GM19351 (cell line): ENCODE measurements at regions not wholly inside any gene's neighbourhood (a gene's known extent, or its start where the extent isn't known, plus 50 kb on each side); places are given as distances from the start of the nearest gene placed in this dataset.
"Not testable (repeated sequence)": the region's sequence is repeated elsewhere in the genome, so short reads cannot be mapped to it uniquely, and the experiment has no call there.

Source experiments
- ATAC-seq: cut with Tn5 transposase; IDR thresholded peaks from one replicate; pipeline ENCODE4 v1.9.1; 2021; ENCODE audit warnings: mild to moderate bottlenecking, moderate library complexity; ENCODE audit not compliant: unreplicated experiment

DNA sequence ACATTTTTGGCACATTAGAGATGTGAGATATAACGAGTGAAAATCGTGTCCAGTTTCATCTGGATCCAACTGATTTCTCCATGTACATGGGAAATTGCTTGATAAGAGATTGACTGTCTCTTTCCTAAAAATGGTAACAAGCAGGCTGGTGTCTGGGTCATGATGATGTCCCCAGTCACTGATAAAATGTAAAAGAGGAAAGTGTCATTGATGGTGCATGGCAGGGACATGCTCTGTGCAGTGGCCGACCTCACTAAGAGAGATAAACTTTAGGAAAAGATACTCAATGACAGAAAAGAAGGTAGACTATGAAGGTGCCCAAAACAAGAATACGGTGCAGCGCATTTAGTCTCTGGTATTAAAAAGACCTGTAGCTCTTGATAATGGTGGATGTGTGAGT is 1517.5 kb downstream of the RPIA start:
- ATAC-seq, result no peak

DNA sequence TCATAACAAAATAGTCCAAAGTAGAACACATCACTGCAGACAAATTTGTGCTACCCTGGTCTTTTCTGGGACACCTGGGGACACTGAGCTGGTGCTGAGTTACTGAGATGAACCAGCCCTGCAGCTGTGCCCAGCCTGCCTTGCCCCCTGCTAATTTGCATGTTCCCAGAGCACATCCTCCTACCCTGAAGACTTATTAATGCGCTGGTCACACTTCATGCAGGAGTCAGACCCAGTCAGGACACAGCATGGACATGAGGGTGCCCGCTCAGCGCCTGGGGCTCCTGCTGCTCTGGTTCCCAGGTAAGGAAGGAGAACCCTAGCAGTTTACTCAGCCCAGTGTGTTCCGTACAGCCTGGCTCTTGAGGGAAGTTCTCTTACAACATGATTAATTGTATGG is 1518.3 kb downstream of the RPIA start:
- ATAC-seq, result no peak

DNA sequence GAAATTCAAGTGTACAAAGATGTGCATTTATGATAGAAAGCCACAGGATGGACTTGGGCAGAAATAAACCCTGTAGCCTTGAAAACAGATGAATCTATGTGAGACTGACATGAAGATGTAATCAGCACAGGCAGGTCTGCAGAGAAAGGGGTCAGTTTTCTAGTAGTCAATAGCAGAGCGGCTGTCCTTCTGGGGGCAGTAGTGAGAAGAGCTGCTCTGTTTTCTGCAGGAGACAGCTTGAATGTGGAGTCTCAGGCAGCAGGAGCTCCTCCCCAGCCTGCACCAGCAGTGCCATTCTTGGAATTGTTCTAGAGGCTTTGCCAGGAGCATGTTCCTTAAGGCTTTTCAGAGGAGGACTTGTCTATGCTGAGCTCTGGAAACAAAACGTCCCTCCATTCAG is 1524.4 kb downstream of the RPIA start:
- not testable (repeated sequence) for ATAC-seq

DNA sequence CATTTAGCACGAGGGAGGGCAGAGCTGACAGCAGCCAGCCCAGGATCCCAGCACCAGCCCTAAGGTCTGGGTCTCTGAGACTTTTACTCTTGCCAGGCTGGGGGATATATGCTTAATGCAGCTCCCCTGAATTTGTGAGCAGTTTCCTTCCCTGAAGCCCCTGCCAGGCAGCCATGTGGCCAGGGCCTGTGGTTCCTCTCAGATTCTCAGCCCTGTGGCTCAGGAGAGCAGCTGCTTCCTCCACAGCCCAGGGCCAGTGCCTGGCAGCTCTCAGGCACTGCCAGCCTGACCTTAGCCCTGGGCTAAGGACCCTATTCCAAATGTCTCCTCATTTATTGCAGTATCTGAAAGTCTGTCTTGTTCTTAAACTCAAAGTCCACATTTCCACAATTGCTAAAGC is 1525.3 kb downstream of the RPIA start:
- not testable (repeated sequence) for ATAC-seq

DNA sequence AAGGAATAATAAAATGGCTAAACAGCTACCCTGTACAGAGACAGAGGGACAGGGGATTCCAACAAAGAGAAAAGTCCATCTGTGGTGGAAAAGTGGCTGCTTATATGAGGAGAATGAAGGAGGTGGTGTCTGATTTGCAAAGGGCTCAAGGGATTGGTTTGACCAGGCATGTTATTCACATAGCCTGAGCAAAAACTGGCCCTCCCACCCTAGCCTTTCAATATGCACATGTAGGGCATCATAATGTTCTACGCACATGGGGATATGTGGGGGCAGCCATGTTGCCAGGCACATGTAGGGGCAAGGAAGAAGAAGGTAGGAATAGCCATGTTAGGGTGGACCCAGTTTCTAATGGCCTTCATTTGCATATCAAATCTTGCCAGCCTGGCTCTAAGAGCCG is 1527.1 kb downstream of the RPIA start:
- ATAC-seq, result not testable (repeated sequence)

DNA sequence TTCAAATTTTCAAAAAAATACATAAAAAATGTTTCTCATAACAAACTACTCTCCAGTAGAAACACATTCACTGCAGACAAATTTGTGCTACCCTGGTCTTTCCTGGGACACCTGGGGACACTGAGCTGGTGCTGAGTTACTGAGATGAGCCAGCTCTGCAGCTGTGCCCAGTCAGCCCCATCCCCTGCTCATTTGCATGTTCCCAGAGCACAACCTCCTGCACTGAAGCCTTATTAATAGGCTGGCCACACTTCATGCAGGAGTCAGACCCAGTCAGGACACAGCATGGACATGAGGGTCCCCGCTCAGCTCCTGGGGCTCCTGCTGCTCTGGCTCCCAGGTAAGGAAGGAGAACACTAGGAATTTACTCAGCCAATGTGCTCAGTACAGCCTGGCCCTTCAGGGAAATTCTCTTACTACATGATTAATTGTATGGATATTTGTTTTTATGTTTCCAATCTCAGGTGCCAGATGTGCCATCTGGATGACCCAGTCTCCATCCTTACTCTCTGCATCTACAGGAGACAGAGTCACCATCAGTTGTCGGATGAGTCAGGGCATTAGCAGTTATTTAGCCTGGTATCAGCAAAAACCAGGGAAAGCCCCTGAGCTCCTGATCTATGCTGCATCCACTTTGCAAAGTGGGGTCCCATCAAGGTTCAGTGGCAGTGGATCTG is 1529.3 kb downstream of the RPIA start:
- peak; percentile 54 for ATAC-seq

DNA sequence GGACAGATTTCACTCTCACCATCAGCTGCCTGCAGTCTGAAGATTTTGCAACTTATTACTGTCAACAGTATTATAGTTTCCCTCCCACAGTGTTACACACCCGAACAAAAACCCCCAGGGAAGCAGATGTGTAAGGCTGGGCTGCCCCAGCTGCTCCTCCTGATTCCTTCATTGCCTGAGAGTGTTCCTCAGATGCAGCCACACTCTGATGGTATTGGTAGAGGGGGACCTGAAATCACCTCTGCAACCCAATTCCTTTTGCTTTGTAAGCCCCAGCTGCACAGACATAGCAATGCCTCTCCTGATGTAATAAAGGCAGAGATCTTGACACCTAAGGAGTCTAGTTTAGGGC is 1529.8 kb downstream of the RPIA start:
- ATAC-seq, result no peak

DNA sequence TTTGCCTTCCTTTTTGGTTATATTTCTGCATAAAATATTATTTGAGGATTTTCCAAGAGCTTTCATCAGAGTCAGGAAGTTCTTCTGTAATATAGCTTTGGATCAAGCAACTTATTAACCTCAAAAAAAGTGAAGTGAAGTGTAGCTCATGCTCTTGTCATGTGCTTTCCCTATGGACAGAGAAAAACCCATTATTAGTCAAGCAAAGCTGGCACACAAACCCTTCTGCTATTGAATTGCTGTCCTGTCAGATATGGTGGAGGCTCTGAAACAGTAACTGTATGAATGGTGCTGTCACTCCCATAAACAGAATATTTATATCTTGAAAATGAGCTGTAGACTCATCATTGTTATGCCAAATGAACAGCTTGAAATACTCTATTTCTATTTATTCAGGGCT is 1533.3 kb downstream of the RPIA start:
- not testable (repeated sequence) for ATAC-seq

DNA sequence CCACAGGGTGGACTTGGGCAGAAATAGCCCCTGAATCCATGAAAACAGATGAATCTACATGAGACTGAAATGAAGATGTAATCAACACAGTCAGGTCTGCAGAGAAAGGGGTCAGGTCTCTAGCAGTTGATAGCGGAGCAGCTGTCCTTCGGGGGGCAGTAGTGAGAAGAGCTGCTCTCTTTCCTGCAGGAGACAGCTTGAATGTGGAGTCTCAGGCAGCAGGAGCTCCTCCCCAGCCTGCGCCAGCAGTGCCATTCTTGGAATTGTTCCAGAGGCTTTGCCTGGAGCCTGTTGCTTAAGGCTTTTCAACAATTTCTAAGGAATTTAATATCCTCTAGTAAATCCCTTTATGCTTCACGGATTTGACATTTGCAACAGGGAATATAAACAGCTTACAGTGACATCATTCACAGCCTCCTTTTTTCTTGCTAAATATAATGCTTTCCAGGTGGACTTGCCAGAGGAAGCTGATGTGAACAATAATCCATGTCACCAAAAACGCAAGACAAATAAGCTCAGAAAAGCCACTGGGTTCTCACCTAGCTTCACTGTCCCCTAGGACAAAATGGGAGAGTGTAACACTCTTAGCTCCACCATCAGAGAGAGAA is 1535.1 kb downstream of the RPIA start:
- ATAC-seq, result not testable (repeated sequence)

DNA sequence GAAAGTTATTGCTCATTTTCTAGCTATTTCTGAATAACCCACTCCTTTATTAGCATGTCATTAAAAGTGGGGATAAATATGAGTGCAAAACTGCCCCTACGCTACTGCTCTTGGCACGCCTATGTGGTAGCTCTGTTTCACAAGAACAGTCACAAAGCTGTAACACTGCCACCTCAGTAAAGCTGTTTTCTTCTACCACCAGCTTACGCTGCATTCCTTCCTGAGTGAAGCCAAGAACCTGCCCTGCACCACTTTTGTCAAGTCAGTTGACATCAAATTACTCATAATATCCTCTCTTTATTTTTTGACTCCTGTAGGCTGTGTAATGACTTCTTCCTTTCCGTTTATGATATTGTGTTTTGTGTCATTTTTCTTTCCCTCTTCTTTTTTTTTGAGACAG is 1539.7 kb downstream of the RPIA start:
- ATAC-seq, result not testable (repeated sequence)

DNA sequence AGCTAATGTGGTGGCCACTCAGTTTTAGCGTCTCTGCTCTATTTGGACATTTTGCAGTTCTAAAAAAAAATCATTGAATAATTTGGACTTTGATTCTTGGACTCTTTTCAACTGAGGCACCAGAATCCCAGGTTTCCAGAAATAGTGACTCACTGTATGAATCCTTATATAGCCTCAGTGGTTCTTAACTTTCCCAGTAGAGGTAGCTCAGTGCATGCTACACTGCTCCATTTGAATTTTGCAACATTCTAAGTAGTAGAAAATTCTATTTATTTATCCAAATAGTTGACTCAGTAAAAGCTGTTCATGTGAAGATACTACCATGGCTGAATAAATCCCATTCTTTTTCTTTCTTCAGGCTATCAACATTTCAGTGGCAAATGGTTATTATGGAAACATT is 1544.0 kb downstream of the RPIA start:
- not testable (repeated sequence) for ATAC-seq

DNA sequence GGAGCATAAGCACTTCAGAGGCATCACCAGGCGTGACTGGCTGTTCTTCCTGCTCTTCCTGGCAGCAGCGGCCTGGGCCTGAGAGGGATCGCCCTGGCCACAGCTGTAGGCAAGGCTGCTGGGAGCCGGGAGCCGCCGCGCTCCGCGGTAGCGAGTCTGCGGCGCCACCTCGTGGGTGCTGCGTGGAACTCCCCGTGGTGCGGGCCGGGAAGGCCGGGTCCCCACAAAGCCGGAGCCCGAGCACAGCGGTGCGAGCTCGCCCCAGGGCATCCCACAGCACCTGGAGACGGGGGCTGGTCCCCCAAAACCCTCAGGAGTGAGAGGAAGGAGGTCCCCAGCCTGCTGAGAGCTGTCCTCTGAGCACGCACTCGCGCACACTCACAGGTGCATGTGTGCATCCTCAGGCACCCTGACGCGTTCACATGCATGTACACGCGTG is 1546.5 kb downstream of the RPIA start:
- ATAC-seq, result not testable (repeated sequence)

DNA sequence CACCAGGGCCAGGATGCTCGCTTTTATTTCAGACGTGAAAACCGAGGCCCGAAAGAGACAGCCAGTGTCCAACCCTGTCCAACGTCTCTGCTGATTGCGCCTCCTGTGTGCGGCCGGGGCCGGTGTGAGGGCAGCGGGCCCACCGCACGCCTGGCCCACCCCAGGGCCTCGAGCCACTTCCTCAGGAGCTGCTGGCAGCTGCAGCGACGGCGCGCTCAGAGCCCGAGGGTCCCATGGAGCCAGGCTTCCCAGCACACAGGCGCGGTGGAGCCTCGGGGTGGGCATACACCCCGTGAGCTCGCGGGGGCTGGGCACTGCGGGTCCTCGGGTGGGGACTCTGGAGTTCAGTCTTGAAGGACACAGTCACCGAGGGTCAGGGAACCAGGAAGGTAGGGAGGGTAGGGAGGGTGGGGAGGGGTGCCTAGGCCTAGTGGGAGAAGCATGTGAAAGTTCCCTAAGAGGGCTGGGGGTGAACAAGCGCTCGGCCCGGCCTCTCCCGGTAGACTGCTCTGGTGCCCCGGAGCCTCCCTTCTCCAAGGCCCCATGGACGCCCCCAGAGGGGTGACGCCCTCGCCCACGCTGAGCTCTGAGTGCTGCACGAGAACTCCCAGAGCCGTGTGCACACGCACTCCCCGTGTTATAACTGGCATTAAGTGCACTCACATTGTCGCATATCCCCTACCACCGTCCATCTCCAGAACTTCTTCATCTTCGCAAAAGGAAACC is 1547.2 kb downstream of the RPIA start:
- ATAC-seq, result not testable (repeated sequence)

DNA sequence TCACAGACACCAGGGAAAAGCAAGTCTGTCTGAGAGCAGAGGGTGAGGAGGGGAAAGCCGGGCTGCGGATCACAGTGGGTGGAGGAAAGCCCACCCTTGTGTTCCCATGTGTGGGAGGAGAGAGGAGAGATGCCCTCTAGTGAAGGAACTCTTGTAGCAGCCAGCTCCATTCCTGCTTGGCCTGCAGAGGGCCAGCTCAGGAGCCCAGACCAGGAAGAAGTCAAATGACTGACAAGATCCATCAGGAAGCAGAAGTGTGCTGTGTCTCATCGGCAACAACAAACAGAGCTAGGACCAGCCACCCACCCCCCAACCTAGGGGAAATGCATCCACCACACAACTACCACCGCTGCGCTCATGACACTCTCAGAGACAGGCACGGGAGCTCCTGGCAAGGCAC is 1548.3 kb downstream of the RPIA start:
- ATAC-seq, result not testable (repeated sequence)

DNA sequence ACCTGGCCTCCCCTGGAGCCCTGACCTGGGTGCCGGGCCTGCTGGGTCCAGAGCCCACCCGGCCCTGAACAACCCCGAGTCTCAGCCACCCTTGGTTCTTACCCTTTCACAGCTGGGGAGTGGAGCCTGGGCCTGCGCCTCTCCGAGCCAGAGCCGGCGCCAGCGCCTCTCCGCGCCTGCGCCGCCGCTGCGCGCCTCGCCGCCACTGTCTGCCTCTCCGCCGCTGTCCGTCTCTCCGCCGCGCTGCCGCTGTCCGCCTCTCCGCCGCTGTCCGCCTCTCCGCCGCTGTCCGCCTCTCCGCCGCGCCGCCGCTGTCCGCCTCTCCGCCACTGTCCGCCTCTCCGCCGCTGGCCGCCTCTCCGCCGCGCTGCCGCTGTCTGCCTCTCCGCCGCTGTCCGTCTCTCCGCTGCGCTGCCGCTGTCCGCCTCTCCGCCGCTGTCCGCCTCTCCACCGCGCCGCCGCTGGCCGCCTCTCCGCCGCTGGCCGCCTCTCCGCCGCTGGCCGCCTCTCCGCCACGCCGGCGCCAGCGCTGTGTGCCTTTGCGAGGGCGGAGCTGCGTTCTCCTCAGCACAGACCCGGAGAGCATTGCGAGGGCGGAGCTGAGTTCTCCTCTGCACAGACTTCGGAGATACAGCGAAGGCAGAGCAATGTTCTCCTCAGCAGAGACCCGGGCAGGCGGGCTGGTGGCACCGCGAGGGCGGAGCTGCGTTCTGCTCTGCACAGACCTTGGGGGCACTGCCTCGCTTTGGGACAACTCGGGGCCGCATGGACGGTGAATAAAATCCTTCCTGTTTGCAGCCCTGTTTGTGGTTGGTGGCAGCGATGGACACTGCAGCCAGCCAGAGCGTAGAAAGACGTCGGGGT is 1553.7 kb downstream of the RPIA start:
- ATAC-seq, result not testable (repeated sequence)

DNA sequence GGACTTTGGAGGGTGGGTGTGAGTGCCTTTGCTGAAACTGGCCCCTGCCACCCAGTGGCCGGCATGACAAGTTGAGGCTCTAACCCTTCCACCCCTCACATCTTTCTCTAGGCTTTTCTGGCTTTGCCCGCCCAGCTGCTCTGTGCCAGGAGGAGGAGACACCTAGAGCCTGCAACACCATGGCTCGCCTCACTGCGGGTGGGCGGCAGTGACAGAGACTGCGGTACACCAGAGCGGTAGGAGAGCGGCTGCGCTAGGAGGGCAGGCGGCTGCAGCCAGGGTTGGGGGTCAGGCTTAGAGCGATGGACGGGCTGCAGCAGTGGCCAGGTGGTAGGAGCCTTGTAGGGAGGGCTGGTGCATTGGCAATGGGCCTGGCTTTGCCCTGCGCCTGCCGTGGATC is 1556.9 kb downstream of the RPIA start:
- ATAC-seq, result not testable (repeated sequence)

DNA sequence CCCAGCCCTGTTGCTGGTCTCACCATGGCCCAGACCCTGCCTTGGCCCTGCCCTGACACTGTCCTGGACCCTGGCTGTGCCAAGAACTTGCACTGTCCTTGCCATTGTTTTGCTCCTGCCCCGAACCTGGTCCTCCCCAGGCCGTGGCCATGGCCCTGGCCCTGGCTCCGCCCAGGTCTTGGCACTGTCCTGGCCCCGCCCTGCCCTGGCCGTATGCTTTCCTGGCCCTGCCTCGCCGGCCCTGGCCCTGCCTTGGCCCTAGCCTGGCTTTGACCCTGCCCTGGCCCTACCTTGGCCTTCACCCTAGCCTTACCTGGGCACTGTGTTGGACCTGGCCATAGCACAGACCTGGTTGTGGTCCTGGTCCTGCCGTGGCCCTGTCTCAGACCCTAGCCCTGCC is 1558.9 kb downstream of the RPIA start:
- ATAC-seq, result not testable (repeated sequence)

DNA sequence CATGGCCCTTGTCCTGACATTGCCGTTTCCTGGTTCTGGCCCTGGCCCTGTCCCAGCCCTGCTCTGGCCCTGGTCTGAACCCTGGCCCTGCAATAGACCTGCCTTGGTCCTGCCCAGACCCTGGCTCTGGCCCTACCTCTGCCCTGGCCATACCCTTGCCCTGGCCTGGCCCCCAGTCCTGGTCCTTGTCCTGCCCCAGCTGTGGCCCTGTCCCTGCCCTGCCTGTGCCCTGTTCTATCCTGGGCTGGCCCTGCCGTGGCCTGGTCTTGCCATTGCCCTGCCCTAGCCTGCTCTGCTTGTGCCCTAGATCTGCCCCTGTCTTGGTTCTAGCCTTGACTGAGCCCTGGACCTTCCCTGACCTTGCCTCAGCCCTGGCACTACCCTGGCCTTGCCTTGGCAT is 1560.1 kb downstream of the RPIA start:
- ATAC-seq, result not testable (repeated sequence)

DNA sequence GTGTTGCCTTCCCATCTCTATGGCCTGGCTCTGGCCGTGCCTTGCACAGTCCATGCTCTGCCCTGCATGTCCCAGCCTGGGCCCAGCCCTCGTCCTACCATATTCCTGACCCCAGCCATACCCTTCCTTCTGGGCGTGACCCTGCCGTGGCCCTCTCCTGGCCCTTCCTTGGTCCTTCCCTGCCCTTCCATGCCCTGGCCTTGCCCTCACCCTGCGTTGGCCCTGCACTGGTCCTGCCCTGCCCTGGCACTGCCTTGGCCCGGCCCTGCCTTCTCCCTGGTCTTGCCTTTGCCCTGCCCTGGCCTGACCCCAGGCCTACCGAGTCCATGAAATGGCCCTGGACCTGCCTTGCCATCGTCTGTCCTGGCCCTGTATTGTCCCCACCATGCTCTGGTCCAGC is 1561.8 kb downstream of the RPIA start:
- ATAC-seq, result not testable (repeated sequence)

DNA sequence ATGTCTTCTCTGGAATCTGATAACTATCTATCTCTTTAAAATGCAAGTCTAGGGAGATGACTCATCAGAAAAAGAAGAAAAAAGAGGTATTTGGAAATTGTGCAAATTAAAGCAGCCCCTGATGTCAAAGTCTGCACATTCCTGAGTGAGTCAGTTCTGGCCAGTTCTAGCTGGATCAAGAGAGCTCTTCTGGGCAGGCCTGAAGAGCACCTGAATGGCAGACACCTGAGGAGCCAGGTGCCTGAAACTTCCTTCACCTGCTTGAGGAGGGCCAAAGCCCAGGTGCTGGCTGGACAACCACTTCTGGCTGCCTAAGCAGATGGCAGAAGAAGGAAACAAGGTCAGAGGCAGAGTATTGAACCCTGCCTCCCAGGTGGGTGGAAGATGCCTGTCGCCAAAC is 1575.4 kb downstream of the RPIA start:
- not testable (repeated sequence) for ATAC-seq

DNA sequence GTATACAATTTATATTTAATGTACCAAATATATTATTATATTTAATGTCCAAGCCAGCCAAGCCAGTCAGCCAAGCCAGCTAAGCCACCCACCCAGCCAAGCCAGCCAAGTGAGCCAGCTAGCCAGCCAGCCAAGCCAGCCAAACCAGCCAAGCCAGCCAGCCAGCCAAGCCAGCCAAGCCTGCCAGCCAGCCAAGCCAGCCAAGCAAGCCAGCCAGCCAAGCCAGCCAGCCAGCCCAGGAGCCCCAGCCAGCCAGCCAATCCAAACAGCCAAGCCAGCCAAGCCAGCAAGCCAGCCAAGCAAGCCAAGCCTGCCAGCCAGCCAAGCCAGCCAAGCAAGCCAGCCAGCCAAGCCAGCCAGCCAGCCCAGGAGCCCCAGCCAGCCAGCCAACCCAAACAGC is 1596.3 kb downstream of the RPIA start:
- ATAC-seq, result not testable (repeated sequence)
